Muscle of leg (tissue), 3 donors: ENCODE measurements at regions not wholly inside any gene's neighbourhood (a gene's known extent, or its start where the extent isn't known, plus 50 kb on each side); places are given as distances from the start of the nearest gene placed in this dataset.
"Not testable (repeated sequence)": the region's sequence is repeated elsewhere in the genome, so short reads cannot be mapped to it uniquely, and the experiment has no call there.

Experiments used
- DNase-seq: peaks from one replicate; pipeline ENCODE4 v3.0.0; 2013
- H3K27ac ChIP-seq: one replicate; pipeline ENCODE4 v1.5.1; 2013; ENCODE audit warnings: mild to moderate bottlenecking, low read length, control low read depth
- H3K27me3 ChIP-seq: one replicate; pipeline ENCODE4 v1.6.1; 2013; ENCODE audit warnings: low read length; ENCODE audit not compliant: control insufficient read depth, insufficient read depth
- H3K36me3 ChIP-seq: one replicate; pipeline ENCODE4 v1.6.1; 2013; ENCODE audit warnings: low read length; ENCODE audit not compliant: control insufficient read depth, insufficient read depth
- H3K4me1 ChIP-seq: one replicate; pipeline ENCODE4 v1.6.1; 2013; ENCODE audit warnings: low read length; ENCODE audit not compliant: control insufficient read depth, insufficient read depth
- H3K4me3 ChIP-seq: one replicate; pipeline ENCODE4 v1.5.1; 2013; ENCODE audit warnings: low read length, control low read depth
- H3K9me3 ChIP-seq: replicated peaks from 2 replicates; pipeline ENCODE4 v1.6.1; 2013; ENCODE audit warnings: low read depth, low read length; ENCODE audit not compliant: control insufficient read depth
- WGBS: methylation state at CpG from one replicate; pipeline ENCODE4 v1.1.5; 2013; ENCODE audit warnings: missing lambda C conversion rate; ENCODE audit not compliant: insufficient coverage; 5-methylcytosine and 5-hydroxymethylcytosine counted together

- H3K36me3 ChIP-seq: no peaks in the 10 kb centered on the region
- no peaks in the 10 kb centered on the region for H3K9me3 ChIP-seq
- H3K27me3 ChIP-seq: no peaks in the 10 kb centered on the region
- DNase-seq: no peak
- peaks cover 6% of the 10 kb centered on the region for H3K4me1 ChIP-seq
- no peak overlapping the region for H3K27ac ChIP-seq
- H3K4me3 ChIP-seq: no peak overlapping the region
- no CpG with 5 or more reads among the region's 2 CpGs for WGBS
Observed at GRCh38 chr5:126677121-126677520, 76.4 kb downstream of the PHAX start.

DNA sequence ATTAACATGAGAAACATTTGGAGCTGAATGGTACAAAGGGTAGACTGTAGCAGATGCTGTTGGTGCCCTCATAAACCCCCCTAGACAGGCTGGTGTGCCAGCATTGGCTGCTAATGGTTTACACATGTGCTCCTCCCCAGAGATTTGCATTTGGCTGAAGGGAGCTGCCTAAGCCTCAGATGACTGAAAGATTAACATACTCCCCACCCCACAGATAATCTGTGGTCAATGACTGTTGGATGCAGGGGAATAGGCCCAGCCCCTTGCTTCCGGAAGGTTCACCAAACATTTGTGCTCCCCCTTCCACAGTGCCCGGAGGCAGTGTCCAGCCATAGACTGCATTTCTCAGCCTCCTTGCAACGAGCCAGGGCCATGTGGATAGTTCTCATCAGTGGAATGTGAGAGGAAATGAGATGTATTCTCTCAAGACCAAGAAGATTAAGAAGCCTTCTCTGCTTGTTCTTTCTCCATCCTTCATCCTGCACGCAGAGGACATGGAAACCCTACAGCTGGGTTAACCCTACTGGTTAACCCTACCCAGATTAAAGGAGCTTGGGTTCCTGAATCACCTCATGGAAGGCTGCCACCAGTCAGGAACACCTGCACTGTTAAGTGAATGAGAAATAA is 79.6 kb downstream of the PHAX start:
- no CpG with 5 or more reads among the region's 4 CpGs for WGBS
- H3K4me3 ChIP-seq: no peak overlapping the region
- no peaks in the 10 kb centered on the region for H3K36me3 ChIP-seq
- H3K4me1 ChIP-seq: peaks cover 6% of the 10 kb centered on the region
- H3K27me3 ChIP-seq: no peaks in the 10 kb centered on the region
- H3K9me3 ChIP-seq: no peaks in the 10 kb centered on the region
- peak; percentile 40 for DNase-seq
- no peak overlapping the region for H3K27ac ChIP-seq

- WGBS: no CpG with 5 or more reads among the region's 9 CpGs
- not testable (repeated sequence) for H3K9me3 ChIP-seq, DNase-seq, H3K4me1 ChIP-seq, H3K4me3 ChIP-seq, H3K27ac ChIP-seq, H3K27me3 ChIP-seq, H3K36me3 ChIP-seq
Observed at GRCh38 chr5:126681314-126681713, 80.6 kb downstream of the PHAX start.

DNA sequence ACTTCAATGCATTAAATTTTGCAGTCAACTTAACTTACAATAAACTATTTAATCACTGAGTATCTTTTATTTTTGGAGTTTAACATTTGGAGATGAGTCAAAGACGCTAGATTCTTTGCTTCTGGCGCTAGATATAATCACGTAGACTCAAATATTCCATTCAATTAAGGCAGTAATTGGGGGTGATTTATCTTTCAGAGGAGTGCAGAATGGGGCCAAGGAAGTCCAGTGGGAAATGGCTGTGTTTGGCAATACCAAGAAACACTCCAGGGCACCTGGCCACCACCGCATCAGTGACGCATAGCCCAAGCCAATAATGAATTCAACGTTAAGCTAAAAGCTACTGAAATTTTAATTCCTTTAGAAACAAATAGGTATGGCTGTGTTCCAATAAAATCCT is 81.2 kb downstream of the PHAX start:
- no peaks in the 10 kb centered on the region for H3K36me3 ChIP-seq
- H3K4me1 ChIP-seq: peaks cover 6% of the 10 kb centered on the region
- no peak overlapping the region for H3K4me3 ChIP-seq
- no peak for DNase-seq
- no peaks in the 10 kb centered on the region for H3K27me3 ChIP-seq
- no peaks in the 10 kb centered on the region for H3K9me3 ChIP-seq
- H3K27ac ChIP-seq: no peak overlapping the region
- 79% methylated on average over 2 of the region's 6 CpGs for WGBS

- no CpG with 5 or more reads among the region's 1 CpG for WGBS
- peaks cover 6% of the 10 kb centered on the region for H3K4me1 ChIP-seq
- no peaks in the 10 kb centered on the region for H3K27me3 ChIP-seq
- no peak for DNase-seq
- H3K27ac ChIP-seq: no peak overlapping the region
- H3K9me3 ChIP-seq: no peaks in the 10 kb centered on the region
- no peak overlapping the region for H3K4me3 ChIP-seq
- H3K36me3 ChIP-seq: no peaks in the 10 kb centered on the region
Observed at GRCh38 chr5:126682856-126683255, 82.1 kb downstream of the PHAX start.

GRCh38 chr5:126683912-126684311 is 83.2 kb downstream of the PHAX start:
- no peaks in the 10 kb centered on the region for H3K9me3 ChIP-seq
- H3K36me3 ChIP-seq: no peaks in the 10 kb centered on the region
- H3K4me1 ChIP-seq: peaks cover 6% of the 10 kb centered on the region
- H3K27ac ChIP-seq: no peak overlapping the region
- no peaks in the 10 kb centered on the region for H3K27me3 ChIP-seq
- no peak for DNase-seq
- H3K4me3 ChIP-seq: no peak overlapping the region
- WGBS: 100% methylated on average over 1 of the region's 2 CpGs

- H3K27ac ChIP-seq, H3K9me3 ChIP-seq, H3K36me3 ChIP-seq, H3K4me3 ChIP-seq, H3K4me1 ChIP-seq, DNase-seq, H3K27me3 ChIP-seq: not testable (repeated sequence)
- 63% methylated on average over 9 of the region's 13 CpGs for WGBS
Observed at GRCh38 chr5:126684656-126685442, 84.1 kb downstream of the PHAX start.

- H3K27me3 ChIP-seq: no peaks in the 10 kb centered on the region
- no peaks in the 10 kb centered on the region for H3K36me3 ChIP-seq
- H3K9me3 ChIP-seq: no peaks in the 10 kb centered on the region
- no peak overlapping the region for H3K27ac ChIP-seq
- H3K4me1 ChIP-seq: no peaks in the 10 kb centered on the region
- peak; percentile 23 for DNase-seq
- H3K4me3 ChIP-seq: no peak overlapping the region
- WGBS: 50% methylated on average over 1 of the region's 1 CpG
Observed at GRCh38 chr5:126686451-126687126, 85.8 kb downstream of the PHAX start.

- H3K36me3 ChIP-seq: no peaks in the 10 kb centered on the region
- no peaks in the 10 kb centered on the region for H3K27me3 ChIP-seq
- DNase-seq: no peak
- H3K4me1 ChIP-seq: no peaks in the 10 kb centered on the region
- H3K4me3 ChIP-seq: no peak overlapping the region
- no CpG with 5 or more reads among the region's 5 CpGs for WGBS
- no peaks in the 10 kb centered on the region for H3K9me3 ChIP-seq
- no peak overlapping the region for H3K27ac ChIP-seq
Observed at GRCh38 chr5:126692971-126693370, 84.0 kb upstream of the LMNB1 start.

DNA sequence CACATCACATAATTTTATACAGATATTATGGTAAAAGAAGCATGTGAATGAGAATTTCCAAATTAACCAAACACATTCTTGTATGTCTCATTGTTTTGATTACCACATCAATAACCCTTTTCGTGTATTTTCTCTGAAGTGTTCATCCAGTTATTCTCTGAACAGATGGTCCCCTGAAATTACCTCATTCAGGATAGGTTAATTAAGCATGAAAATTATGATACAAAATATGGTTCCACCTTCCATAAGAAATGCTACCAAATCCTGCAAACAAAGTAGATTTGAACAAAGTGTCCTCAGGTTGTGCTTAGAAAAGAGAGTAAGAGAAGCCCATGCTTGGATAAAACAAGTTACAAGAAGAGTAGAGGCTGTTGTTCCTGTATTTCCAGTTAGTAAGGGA is 83.1 kb upstream of the LMNB1 start:
- no peaks in the 10 kb centered on the region for H3K27me3 ChIP-seq
- H3K9me3 ChIP-seq: no peaks in the 10 kb centered on the region
- H3K36me3 ChIP-seq: no peaks in the 10 kb centered on the region

More for the DNA sequence above, 83.1 kb upstream of the LMNB1 start:
- Histone ChIP-seq H3K4me1 (no peaks in the 10 kb centered on the region), H3K4me3 (no peak overlapping the region), H3K27ac (no peak overlapping the region)
- no CpG with 5 or more reads among the region's 1 CpG for WGBS
- no peak for DNase-seq
